Activated CD8-positive, alpha-beta memory T cell treated with anti-CD3 and anti-CD28 coated beads, Interleukin-2, amount 10 ng/mL, durations not matched to agents 7 days and 5 days (primary cell): ENCODE measurements at regions not wholly inside any gene's neighbourhood (a gene's known extent, or its start where the extent isn't known, plus 50 kb on each side); places are given as distances from the start of the nearest gene placed in this dataset.
"Not testable (repeated sequence)": the region's sequence is repeated elsewhere in the genome, so short reads cannot be mapped to it uniquely, and the experiment has no call there.

Experiments
- ATAC-seq: fragments of 150-1000 bp; cut with Tn5 transposase; one replicate; pipeline ENCODE4 v1.10.0; 2021; ENCODE audit warnings: moderate library complexity
- CTCF ChIA-PET: fragments of 350-600 bp; sonication (Branson Sonifier 250); formaldehyde crosslinking; loops from one replicate; lab custom pipeline; 2021; ENCODE audit warnings: antibody characterized with exemption; lab: Charles Lee
- DNase-seq: peaks from one replicate; pipeline ENCODE4 v3.0.0-alpha.2; 2020
- H3K27ac Mint-ChIP-seq: one replicate; pipeline ENCODE4 v1.8.0; 2021; ENCODE audit warnings: mild to moderate bottlenecking, mixed read lengths
- H3K27me3 Mint-ChIP-seq: one replicate; pipeline ENCODE4 v1.8.0; 2021; ENCODE audit warnings: mixed read lengths
- H3K36me3 Mint-ChIP-seq: one replicate; pipeline ENCODE4 v1.8.0; 2021; ENCODE audit warnings: mild to moderate bottlenecking, mixed read lengths
- H3K4me1 Mint-ChIP-seq: one replicate; pipeline ENCODE4 v1.8.0; 2021; ENCODE audit warnings: mixed read lengths
- H3K4me3 Mint-ChIP-seq: one replicate; pipeline ENCODE4 v1.8.0; 2021; ENCODE audit warnings: mild to moderate bottlenecking, moderate library complexity, mixed read lengths
- H3K9me3 Mint-ChIP-seq: one replicate; pipeline ENCODE4 v1.8.0; 2022; ENCODE audit warnings: low read depth, mixed read lengths

DNA sequence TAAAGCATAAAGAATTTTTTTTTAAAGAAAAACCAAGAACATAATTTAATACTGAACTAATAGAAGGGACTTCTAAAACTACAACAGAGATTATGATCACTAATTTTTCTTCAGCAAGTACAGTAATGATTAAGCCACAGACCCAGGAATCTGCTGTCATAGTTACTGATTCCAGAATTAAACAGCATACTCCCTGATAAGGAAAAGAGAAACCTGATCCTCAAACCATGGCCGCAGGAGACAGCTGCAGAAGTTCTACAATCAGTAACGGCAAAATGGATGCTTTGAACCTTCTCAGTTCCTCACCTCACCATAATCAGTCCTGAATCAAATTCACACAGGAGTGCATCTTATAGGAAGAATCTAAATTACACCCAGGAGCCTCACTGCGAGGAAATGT, 939.0 kb upstream of the SLITRK1 start:
- no peaks in the 10 kb centered on the region for H3K4me1 Mint-ChIP-seq
- no peak overlapping the region for H3K27ac Mint-ChIP-seq
- peaks cover 3% of the 10 kb centered on the region for H3K9me3 Mint-ChIP-seq
- H3K36me3 Mint-ChIP-seq = no peaks in the 10 kb centered on the region
- DNase-seq (no peak), ATAC-seq (no peak)
- H3K27me3 Mint-ChIP-seq = no peaks in the 10 kb centered on the region
- CTCF ChIA-PET = no interaction called here
- H3K4me3 Mint-ChIP-seq = no peak overlapping the region

DNA sequence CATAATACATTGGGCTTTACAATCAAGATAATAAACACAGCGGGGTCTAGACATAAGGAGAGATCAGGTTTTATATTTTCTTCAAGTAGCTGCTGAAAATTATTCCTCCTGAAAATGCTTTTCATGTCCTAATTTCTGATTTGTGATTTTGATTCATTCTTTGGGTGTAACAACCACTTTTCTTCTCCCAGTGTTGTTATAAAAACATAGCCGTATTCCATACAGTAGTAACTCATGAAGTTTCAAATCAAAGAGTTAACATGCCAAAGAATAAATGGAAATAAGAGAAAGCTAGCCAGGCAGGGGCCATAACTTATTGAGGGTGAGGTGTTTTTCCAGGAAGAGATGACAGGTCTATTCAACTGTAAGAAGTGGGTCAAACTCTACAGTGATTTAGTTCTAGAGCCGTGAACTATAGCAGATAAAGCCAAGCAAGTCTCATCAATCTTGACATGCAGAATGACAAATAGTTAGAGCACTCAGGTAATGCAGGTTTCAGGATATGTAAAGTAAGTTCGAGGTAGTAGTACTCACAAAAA, 934.4 kb upstream of the SLITRK1 start:
- DNase-seq (no peak), ATAC-seq (no peak)
- H3K36me3 Mint-ChIP-seq = no peaks in the 10 kb centered on the region
- no peak overlapping the region for H3K4me3 Mint-ChIP-seq
- H3K4me1 Mint-ChIP-seq = no peaks in the 10 kb centered on the region
- H3K27ac Mint-ChIP-seq = no peak overlapping the region
- no peaks in the 10 kb centered on the region for H3K27me3 Mint-ChIP-seq
- CTCF ChIA-PET = no interaction called here
- no peaks in the 10 kb centered on the region for H3K9me3 Mint-ChIP-seq

DNA sequence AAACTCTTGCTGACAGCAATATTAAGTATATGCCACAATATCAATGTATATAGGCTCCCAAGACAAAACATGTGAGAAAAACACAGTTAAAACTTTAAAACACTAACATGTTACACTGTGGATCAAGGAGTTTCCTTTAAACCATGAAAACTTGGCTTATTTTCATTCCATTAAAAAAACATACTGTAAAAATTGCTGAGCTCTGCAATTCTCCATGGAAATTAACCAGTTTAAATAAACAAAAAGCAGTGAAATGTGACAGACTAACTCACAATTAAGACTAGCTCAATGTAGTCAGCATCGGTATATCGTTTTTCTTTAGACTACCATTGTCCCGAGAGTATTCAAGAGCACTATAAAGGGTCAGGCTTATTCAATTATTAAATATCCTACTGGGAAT, 930.5 kb upstream of the SLITRK1 start:
- CTCF ChIA-PET = no interaction called here
- DNase-seq (no peak), ATAC-seq (no peak)
- Mint-ChIP-seq H3K9me3 (no peaks in the 10 kb centered on the region), H3K4me3 (no peak overlapping the region), H3K4me1 (no peaks in the 10 kb centered on the region), H3K27me3 (no peaks in the 10 kb centered on the region), H3K27ac (no peak overlapping the region), H3K36me3 (no peaks in the 10 kb centered on the region)

DNA sequence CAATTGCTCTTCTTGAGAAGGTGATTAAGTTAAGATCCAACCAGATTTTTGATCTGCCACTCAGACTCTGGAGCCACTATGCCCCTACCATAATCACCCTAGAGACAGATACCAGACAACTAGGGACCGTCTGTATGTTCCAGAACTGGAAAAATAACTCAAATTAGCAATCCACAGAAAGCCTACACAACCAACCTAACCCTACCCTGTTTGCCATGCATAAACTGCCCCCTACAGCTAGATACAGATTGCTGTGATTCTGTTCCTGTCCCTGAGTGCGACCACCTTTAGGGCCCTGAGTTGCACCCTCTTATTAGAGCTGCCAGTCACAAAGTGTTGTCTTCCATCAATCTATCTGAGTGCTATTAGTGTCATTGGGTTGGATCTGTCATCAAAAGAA, 929.8 kb upstream of the SLITRK1 start:
- Mint-ChIP-seq H3K4me1 (no peaks in the 10 kb centered on the region), H3K9me3 (no peaks in the 10 kb centered on the region), H3K27ac (no peak overlapping the region), H3K27me3 (no peaks in the 10 kb centered on the region), H3K36me3 (no peaks in the 10 kb centered on the region), H3K4me3 (no peak overlapping the region)
- CTCF ChIA-PET = no interaction called here
- no peak for DNase-seq
- ATAC-seq = no peak

DNA sequence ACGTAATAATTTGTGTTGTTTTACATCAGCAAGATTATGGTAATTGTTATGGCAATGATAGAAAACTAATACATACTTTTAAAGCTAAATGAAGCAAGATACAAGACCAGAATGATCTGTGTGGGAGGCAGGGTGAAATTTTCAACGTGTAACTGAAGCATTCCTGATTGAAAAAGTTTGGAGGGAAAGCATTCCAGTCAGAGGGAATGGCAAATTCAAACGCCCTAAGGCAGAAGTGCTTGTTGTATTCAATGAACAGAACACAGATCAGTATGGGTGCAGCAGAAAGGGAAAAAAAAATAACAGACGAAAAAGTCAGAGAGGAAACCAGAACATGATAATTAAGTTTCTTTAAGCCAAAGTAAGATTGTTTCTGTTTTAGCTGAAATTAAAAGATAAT, 928.5 kb upstream of the SLITRK1 start:
- Mint-ChIP-seq H3K4me3 (no peak overlapping the region), H3K9me3 (no peaks in the 10 kb centered on the region), H3K36me3 (no peaks in the 10 kb centered on the region), H3K27me3 (no peaks in the 10 kb centered on the region), H3K27ac (no peak overlapping the region), H3K4me1 (no peaks in the 10 kb centered on the region)
- DNase-seq = no peak
- CTCF ChIA-PET = no interaction called here
- no peak for ATAC-seq

DNA sequence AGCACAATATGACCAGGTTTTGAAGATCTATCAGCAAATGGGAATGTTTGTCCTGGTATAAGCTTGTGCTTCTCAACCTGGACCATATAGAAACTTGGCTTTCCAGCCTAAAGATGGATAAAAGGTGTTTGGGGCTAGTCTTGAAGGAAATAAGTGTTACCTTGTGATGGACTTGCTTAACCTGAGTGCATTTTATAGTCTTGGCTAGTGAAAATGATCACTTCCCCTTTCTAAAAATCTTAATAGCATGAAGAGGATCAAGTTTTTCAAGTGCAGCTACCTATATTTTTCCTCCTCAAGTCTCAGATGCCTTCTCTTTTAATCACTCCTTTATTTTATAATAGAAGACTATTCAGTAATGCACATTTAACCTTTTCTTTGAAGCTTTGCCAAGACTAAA, 919.8 kb upstream of the SLITRK1 start:
- CTCF ChIA-PET = no interaction called here
- H3K9me3 Mint-ChIP-seq = no peaks in the 10 kb centered on the region
- DNase-seq (no peak), ATAC-seq (no peak)
- no peak overlapping the region for H3K4me3 Mint-ChIP-seq
- no peak overlapping the region for H3K27ac Mint-ChIP-seq
- H3K27me3 Mint-ChIP-seq = no peaks in the 10 kb centered on the region
- H3K36me3 Mint-ChIP-seq = no peaks in the 10 kb centered on the region
- no peaks in the 10 kb centered on the region for H3K4me1 Mint-ChIP-seq

DNA sequence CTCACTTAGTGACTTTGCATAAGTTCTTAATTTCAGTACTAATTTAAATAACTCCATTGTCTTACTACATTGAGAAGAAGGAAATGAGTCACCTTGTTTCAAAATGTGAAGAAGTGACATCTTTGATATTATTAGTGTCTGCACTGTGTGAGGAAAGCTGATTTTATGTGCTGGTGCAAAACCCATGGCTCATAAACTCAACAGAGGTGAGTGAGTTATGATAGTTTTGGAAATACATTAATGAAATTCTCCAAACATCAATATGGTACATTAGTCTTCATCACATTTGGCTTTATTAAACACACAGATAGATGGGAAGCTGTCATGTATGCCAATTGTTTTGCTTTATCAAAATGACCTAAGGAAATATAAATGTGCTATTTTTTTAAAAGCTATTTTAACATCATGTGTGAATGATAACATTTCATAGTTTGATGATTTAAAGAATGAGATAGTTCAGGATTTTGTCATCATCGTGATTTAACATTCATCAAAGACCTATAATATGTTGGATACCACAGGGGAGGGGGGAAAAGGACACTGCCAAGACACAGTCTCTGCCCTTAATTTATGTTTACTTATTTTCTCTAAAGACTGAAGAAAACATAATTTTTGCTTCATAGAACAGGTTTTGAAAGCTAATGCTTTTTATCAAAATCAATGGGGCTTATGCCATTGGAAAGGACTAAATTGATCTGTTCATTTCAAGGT, 902.3 kb upstream of the SLITRK1 start:
- H3K4me1 Mint-ChIP-seq = no peaks in the 10 kb centered on the region
- H3K9me3 Mint-ChIP-seq = peaks cover 6% of the 10 kb centered on the region
- no peaks in the 10 kb centered on the region for H3K36me3 Mint-ChIP-seq
- H3K4me3 Mint-ChIP-seq = no peak overlapping the region
- H3K27me3 Mint-ChIP-seq = no peaks in the 10 kb centered on the region
- DNase-seq (no peak), ATAC-seq (no peak)
- CTCF ChIA-PET = no interaction called here
- H3K27ac Mint-ChIP-seq = no peak overlapping the region

DNA sequence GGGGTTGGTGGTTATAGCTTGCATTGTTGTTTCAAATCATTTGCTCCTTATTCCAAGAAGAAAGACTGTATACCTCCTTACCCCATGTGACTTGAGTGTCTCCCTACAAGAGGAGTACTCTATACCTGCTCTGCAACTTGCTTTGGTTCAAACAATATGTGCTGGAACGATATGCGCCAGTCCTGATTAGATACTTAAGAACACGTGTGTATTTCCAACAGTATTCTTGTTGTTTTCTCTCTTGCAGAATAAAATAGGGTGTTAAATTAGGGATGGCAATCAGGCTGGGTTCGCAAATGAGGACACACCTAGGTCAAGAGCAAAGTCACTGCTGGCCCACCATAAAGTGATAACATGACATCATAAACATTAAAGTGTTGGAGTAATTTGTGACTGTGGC, 895.0 kb upstream of the SLITRK1 start:
- Mint-ChIP-seq H3K27me3 (no peaks in the 10 kb centered on the region), H3K9me3 (peaks cover 2% of the 10 kb centered on the region), H3K27ac (no peak overlapping the region), H3K36me3 (no peaks in the 10 kb centered on the region), H3K4me3 (no peak overlapping the region), H3K4me1 (no peaks in the 10 kb centered on the region)
- CTCF ChIA-PET = no interaction called here
- no peak for DNase-seq
- no peak for ATAC-seq

DNA sequence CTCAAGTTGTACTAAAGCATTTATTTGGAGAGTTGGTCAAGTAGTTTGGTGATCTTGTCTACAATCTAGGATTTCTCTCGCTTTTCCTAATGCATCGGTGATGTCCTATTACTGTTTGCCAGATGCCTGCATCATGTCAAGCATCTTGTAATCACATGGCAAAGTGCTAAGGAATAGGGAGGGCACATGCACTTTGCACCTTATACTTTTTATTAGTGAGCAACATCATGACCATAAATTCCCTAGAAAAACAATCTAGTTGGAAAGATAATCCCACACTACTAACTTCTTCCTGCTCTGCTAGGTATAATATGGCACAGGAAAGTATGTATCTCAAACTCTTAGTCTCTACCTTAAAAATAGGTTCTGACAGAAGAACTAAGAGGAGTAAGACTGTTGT, 894.3 kb upstream of the SLITRK1 start:
- peaks cover 2% of the 10 kb centered on the region for H3K9me3 Mint-ChIP-seq
- H3K27me3 Mint-ChIP-seq = no peaks in the 10 kb centered on the region
- no peak overlapping the region for H3K4me3 Mint-ChIP-seq
- no peaks in the 10 kb centered on the region for H3K4me1 Mint-ChIP-seq
- CTCF ChIA-PET = no interaction called here
- ATAC-seq = no peak
- no peaks in the 10 kb centered on the region for H3K36me3 Mint-ChIP-seq
- DNase-seq = no peak
- H3K27ac Mint-ChIP-seq = no peak overlapping the region

DNA sequence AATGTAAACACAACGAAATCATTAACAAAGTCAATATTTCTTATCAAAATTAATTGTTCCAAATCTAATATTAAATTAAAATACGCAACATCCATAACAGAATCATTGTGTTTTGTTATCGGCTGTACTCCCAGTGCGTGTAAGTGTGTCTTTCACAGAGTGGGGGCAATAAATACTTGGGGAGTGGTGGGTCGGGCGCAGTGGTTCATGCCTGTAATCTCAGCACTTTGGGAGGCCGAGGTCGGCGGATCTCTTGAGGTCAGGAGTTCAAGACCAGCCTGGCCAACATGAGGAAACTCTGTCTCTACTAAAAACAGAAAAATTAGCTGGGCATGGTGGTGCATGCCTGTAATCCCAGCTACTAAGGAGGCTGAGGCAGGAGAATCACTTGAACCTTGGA, 893.6 kb upstream of the SLITRK1 start:
- H3K27ac Mint-ChIP-seq, DNase-seq, H3K4me1 Mint-ChIP-seq, H3K9me3 Mint-ChIP-seq, H3K4me3 Mint-ChIP-seq, H3K36me3 Mint-ChIP-seq, H3K27me3 Mint-ChIP-seq, ATAC-seq, CTCF ChIA-PET: not testable (repeated sequence)

DNA sequence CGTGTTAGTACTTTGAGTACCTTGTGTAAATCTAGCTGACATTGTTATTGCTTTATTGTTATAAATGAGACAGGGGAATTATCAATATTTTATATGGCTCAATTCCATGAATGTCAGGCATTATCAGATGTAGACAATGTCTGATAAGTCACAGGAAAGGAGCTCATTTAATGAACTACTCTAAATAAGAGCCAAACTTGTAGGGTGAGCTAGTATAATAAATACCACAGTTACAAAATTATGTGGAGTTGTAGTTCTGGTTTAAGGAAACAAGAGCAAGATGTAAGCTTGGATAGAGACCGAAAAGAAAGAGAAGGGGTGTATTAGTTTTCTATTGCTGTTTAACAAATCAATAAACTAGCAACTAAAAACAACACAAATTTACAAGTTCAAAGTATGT, 891.8 kb upstream of the SLITRK1 start:
- ATAC-seq (no peak), DNase-seq (no peak)
- CTCF ChIA-PET = interaction anchor here (0.6 kb wide), 1 partner anchor 38 kb away, joined by 5 read pairs; no protein-coding TSS in a partner anchor
- H3K9me3 Mint-ChIP-seq = no peaks in the 10 kb centered on the region
- H3K27me3 Mint-ChIP-seq = no peaks in the 10 kb centered on the region
- no peak overlapping the region for H3K27ac Mint-ChIP-seq
- H3K4me3 Mint-ChIP-seq = no peak overlapping the region
- no peaks in the 10 kb centered on the region for H3K4me1 Mint-ChIP-seq
- H3K36me3 Mint-ChIP-seq = no peaks in the 10 kb centered on the region

DNA sequence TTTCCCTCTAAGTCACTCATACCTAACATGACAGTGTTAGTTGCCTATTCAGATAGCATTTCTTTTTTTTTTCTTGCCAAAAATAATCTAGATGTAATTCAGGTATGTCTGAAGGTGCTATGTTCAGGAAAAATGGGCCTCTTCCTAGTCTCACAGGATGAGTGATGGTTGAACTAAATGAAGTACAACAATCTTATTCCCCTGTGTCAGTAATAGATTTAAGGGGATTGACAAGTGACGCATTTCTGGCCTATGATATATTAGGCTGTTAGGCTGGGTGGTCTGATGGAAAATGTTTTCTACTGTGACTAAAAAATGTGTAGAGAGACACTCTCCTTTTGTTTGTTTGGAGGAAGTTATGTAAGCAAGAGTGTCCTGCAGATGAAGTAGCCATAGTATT, 878.7 kb upstream of the SLITRK1 start:
- Mint-ChIP-seq H3K9me3 (no peaks in the 10 kb centered on the region), H3K4me1 (no peaks in the 10 kb centered on the region), H3K4me3 (no peak overlapping the region), H3K27ac (no peak overlapping the region), H3K27me3 (no peaks in the 10 kb centered on the region), H3K36me3 (no peaks in the 10 kb centered on the region)
- DNase-seq (no peak), ATAC-seq (no peak)
- CTCF ChIA-PET = no interaction called here

DNA sequence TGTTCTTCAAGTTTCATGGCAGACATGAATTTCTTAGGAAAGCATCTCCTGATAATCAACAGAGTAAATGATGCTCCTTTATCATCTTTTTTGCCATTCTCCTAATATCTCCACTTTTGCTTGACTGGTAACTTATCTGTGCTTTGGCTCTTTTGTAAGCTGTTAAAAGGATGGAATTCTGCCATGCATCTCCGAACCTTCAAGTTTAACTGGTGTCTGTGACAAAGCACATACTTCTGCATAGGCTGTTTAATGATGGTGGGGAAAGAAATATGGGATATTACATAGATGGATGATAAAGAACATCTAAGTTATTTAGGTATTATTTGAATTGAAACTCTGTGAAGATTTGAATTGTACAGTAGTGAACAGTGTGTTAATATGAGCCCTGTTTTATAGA, 866.9 kb upstream of the SLITRK1 start:
- no peak overlapping the region for H3K27ac Mint-ChIP-seq
- DNase-seq = no peak
- CTCF ChIA-PET = no interaction called here
- no peak for ATAC-seq
- H3K9me3 Mint-ChIP-seq = peaks cover 2% of the 10 kb centered on the region
- H3K27me3 Mint-ChIP-seq = no peaks in the 10 kb centered on the region
- no peaks in the 10 kb centered on the region for H3K4me1 Mint-ChIP-seq
- H3K36me3 Mint-ChIP-seq = no peaks in the 10 kb centered on the region
- H3K4me3 Mint-ChIP-seq = no peak overlapping the region

DNA sequence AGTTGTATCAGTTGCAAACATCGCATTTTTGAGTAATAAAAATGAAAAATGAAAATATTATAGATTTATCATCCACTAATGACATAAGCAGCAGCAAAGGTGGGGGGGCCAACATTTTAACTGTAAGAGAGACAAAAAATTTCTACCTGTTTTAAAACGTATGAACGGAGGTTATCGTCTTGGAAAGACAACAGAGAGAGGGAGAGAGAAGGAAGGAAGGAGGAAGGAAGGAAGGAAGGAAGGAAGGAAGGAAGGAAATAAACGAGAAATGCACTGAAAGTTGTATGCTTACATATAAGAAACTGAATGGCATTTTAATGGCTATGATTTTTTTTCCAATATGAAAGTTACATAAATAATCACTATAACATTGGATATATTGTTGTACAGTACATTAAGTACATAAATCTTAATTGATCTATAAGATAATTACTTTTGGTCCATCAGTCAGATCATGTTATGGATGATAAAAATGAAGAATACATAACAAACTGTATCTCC, 862.8 kb upstream of the SLITRK1 start:
- Mint-ChIP-seq H3K9me3 (peaks cover 5% of the 10 kb centered on the region), H3K4me1 (no peaks in the 10 kb centered on the region), H3K27me3 (no peaks in the 10 kb centered on the region), H3K4me3 (no peak overlapping the region), H3K27ac (no peak overlapping the region), H3K36me3 (no peaks in the 10 kb centered on the region)
- ATAC-seq = no peak
- CTCF ChIA-PET = no interaction called here
- DNase-seq = no peak
